OCI-LY7 (cell line): ENCODE measurements at regions not wholly inside any gene's neighbourhood (a gene's known extent, or its start where the extent isn't known, plus 50 kb on each side); places are given as distances from the start of the nearest gene placed in this dataset.
A peak's percentile ranks its signal among the peaks of the same experiment; 100 is the strongest.

Experiments
- BruUV-seq: library from RNA; stranded (reverse); fragments of 400-500 nt; replicated peaks from 2 replicates; lab custom pipeline; 2021; lab: Mats Ljungman, UMichigan
- CTCF ChIA-PET: fragments of 300-600 bp; sonication (Branson Sonifier 250); formaldehyde crosslinking; loops from one replicate; lab custom pipeline; 2022; ENCODE audit warnings: antibody characterized with exemption; ENCODE audit not compliant: unreplicated experiment; lab: Charles Lee
- POLR2A ChIA-PET: fragments of 300-600 bp; sonication (Branson Sonifier 250); formaldehyde crosslinking; loops from one replicate; lab custom pipeline; 2022; ENCODE audit warnings: antibody characterized with exemption; lab: Charles Lee
- DNase-seq: peaks from one replicate; pipeline ENCODE4 v3.0.0-alpha.2; 2015; ENCODE audit warnings: low spot score
- H2AFZ ChIP-seq: fragments of 200-600 bp; sonication (generic), shearing (Covaris generic); 2 replicates; pipeline ENCODE4 v1.6.1; 2014; ENCODE audit warnings: mild to moderate bottlenecking, antibody characterized with exemption, low read length, moderate library complexity
- H3K27ac ChIP-seq: fragments of 200-600 bp; sonication (generic); 2 replicates; pipeline ENCODE4 v1.5.1; 2014; ENCODE audit warnings: mixed run types, low read depth, mild to moderate bottlenecking, moderate library complexity, low read length, inconsistent platforms; ENCODE audit not compliant: poor library complexity, severe bottlenecking
- H3K36me3 ChIP-seq: fragments of 200-600 bp; sonication (generic); 2 replicates; pipeline ENCODE4 v1.6.1; 2014; ENCODE audit warnings: mild to moderate bottlenecking, antibody characterized with exemption, low read length, moderate library complexity, mixed read lengths; ENCODE audit not compliant: insufficient read depth
- H3K4me1 ChIP-seq: fragments of 200-600 bp; sonication (generic); 2 replicates; pipeline ENCODE4 v1.5.1; 2014; ENCODE audit warnings: mild to moderate bottlenecking, low read length; ENCODE audit not compliant: insufficient read depth, poor library complexity, severe bottlenecking
- H3K4me2 ChIP-seq: fragments of 200-600 bp; sonication (generic); 2 replicates; pipeline ENCODE4 v1.6.1; 2014; ENCODE audit warnings: mild to moderate bottlenecking, low read length
- H3K4me3 ChIP-seq: fragments of 200-600 bp; sonication (generic); 2 replicates; pipeline ENCODE4 v1.5.1; 2014; ENCODE audit warnings: mild to moderate bottlenecking, low read depth, low read length; ENCODE audit not compliant: poor library complexity, severe bottlenecking
- H3K79me2 ChIP-seq: fragments of 200-600 bp; sonication (generic); 2 replicates; pipeline ENCODE4 v1.6.1; 2016; ENCODE audit warnings: low read depth, mild to moderate bottlenecking, low read length, moderate library complexity, mixed read lengths; ENCODE audit not compliant: insufficient read depth
- H3K9me2 ChIP-seq: fragments of 200-600 bp; sonication (generic); 2 replicates; pipeline ENCODE4 v1.6.1; 2016; ENCODE audit warnings: mild to moderate bottlenecking, low read length, mixed read lengths; ENCODE audit not compliant: insufficient read depth
- H3K9me3 ChIP-seq: fragments of 200-600 bp; sonication (generic); 2 replicates; pipeline ENCODE4 v1.6.1; 2014; ENCODE audit warnings: mild to moderate bottlenecking, mixed run types, low read length, mixed read lengths
- H4K20me1 ChIP-seq: fragments of 200-600 bp; sonication (generic); 2 replicates; pipeline ENCODE4 v1.6.1; 2014; ENCODE audit warnings: mild to moderate bottlenecking, antibody characterized with exemption, low read length, moderate library complexity, mixed read lengths; ENCODE audit not compliant: insufficient read depth
- EZH2phosphoT487 ChIP-seq: fragments of 200-600 bp; sonication (generic); IDR thresholded peaks from 2 replicates; pipeline ENCODE4 v1.6.1; 2018; ENCODE audit warnings: low read depth, borderline replicate concordance, mild to moderate bottlenecking, mixed run types, antibody characterized with exemption, low read length, moderate library complexity, mixed read lengths
- intact Hi-C: fragments of 100-400 bp; cut with micrococcal nuclease; formaldehyde crosslinking; loops from one replicate; pipeline ENCODE4 v1.10.0; 2022; ENCODE audit not compliant: unreplicated experiment
- TF ChIP-seq, protein P1 (sequence below): fragments of 200-600 bp; sonication (generic); conservative IDR thresholded peaks from 2 replicates; pipeline ENCODE4 v1.5.1; 2014; ENCODE audit warnings: mild to moderate bottlenecking, antibody characterized with exemption, low read length, moderate library complexity, mixed read lengths

DNA sequence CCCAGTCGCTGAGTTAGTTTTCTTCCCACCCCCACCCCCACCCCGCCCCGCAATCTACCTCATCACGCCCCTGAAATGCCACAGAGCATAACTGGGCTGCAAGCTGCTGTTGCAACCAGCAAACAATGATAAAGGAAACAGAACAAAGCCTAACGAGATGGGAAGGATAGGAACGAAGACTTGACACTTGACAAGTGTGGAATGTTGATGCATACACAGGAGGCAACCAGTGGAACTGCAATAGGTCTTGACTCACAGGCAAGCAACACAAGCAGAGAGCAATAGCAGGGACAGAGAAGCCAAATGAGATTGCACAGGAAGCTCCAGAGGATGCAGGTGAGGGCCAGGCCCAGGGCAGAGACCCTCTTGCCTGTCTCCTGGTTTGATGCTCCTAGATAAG is 225.9 kb downstream of the IGSF11 start:
- H3K4me2 ChIP-seq: peak overlapping the region; percentile 30; the same call in 1 of the 2 replicates
- no peaks in the 10 kb centered on the region for H3K36me3 ChIP-seq
- no peak overlapping the region for H3K27ac ChIP-seq
- no peak for DNase-seq
- H3K79me2 ChIP-seq: no peaks in the 10 kb centered on the region
- intact Hi-C loops: no loop called here
- no peaks in the 10 kb centered on the region for H3K9me3 ChIP-seq
- no TSS peak for BruUV-seq
- H2AFZ ChIP-seq: no peak overlapping the region
- no peak overlapping the region for H3K4me3 ChIP-seq
- ChIA-PET POLR2A (interaction anchor here (0.6 kb wide), 1 partner anchor 876 kb away, joined by 3 read pairs; no protein-coding TSS in a partner anchor), CTCF (no interaction called here)
- TF ChIP-seq, protein P1, sequence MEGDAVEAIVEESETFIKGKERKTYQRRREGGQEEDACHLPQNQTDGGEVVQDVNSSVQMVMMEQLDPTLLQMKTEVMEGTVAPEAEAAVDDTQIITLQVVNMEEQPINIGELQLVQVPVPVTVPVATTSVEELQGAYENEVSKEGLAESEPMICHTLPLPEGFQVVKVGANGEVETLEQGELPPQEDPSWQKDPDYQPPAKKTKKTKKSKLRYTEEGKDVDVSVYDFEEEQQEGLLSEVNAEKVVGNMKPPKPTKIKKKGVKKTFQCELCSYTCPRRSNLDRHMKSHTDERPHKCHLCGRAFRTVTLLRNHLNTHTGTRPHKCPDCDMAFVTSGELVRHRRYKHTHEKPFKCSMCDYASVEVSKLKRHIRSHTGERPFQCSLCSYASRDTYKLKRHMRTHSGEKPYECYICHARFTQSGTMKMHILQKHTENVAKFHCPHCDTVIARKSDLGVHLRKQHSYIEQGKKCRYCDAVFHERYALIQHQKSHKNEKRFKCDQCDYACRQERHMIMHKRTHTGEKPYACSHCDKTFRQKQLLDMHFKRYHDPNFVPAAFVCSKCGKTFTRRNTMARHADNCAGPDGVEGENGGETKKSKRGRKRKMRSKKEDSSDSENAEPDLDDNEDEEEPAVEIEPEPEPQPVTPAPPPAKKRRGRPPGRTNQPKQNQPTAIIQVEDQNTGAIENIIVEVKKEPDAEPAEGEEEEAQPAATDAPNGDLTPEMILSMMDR: no peak
- no peak for TF ChIP-seq EZH2phosphoT487
- H4K20me1 ChIP-seq: no peaks in the 10 kb centered on the region
- H3K4me1 ChIP-seq: no peaks in the 10 kb centered on the region
- no peaks in the 10 kb centered on the region for H3K9me2 ChIP-seq

DNA sequence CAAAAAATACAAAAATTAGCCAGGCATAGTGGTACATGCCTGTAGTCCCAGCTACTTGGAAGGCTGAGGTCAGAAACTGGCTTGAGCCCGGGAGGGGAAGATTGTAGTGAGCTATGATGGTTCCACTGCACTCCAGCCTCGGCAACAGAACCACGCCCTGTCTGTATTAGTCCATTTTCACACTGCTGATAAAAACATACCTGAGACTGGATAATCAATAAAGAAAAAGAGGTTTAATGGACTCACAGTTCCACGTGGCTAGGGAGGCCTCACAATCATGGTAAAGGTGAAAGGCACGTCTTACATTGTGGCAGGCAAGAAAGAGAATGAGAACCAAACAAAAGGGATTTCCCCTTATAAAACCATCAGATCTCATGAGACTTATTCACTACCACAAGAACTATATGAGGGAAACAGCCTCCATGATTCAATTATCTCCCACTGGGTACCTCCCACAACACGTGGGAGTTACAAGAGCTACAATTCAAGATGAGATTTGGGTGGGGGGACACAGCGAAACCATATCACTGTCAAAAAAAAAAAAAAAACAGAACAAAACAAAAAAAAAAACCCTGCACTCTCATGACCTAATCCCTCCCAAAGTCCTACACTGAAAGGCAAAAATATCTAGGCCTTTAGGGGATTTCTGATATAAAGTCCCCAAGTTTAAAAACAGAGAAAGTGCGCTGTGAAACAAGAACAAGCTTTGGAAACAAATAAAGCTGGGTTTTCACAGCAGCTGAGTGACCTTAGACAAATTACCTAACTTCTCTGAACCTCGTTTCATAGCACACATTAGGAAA is 224.7 kb downstream of the IGSF11 start:
- Histone ChIP-seq H3K27ac (no peak overlapping the region), H3K4me2 (no peak overlapping the region), H3K9me2 (no peaks in the 10 kb centered on the region), H3K4me3 (no peak overlapping the region), H2AFZ (no peak overlapping the region), H3K79me2 (no peaks in the 10 kb centered on the region), H4K20me1 (no peaks in the 10 kb centered on the region), H3K36me3 (no peaks in the 10 kb centered on the region), H3K4me1 (no peaks in the 10 kb centered on the region), H3K9me3 (no peaks in the 10 kb centered on the region)
- no peak for TF ChIP-seq EZH2phosphoT487
- TF ChIP-seq, protein P1: no peak
- no peak for DNase-seq
- no TSS peak for BruUV-seq
- ChIA-PET POLR2A (interaction anchor here (0.6 kb wide), 1 partner anchor 18 kb away, joined by 3 read pairs; no protein-coding TSS in a partner anchor), CTCF (no interaction called here)
- intact Hi-C loops: no loop called here

DNA sequence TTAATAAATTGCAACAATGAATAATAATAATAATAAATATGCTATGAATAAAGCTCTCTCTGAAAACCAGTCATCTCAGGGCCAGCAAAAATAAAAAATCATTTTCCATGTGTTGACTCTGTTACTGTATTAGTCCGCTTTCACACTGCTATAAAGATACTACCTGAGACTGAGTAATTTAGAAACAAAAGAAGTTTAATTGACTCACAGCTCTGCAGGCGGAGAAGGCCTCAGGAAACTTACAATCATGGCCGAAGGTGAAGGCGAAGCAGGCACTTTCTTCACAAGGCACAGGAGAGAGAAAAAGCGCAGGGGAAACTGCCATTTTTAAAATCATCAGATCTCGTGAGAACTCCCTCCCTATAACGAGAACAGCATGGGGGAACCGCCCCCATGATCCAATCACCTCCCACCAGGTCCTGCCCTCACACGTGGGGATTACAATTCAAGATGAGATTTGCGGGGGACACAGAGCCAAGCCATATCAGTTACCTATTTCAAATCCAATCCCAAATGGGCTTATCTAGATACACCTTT is 224.1 kb downstream of the IGSF11 start:
- Histone ChIP-seq H3K4me2 (no peak overlapping the region), H3K9me2 (no peaks in the 10 kb centered on the region), H3K9me3 (no peaks in the 10 kb centered on the region), H2AFZ (no peak overlapping the region), H4K20me1 (no peaks in the 10 kb centered on the region), H3K27ac (no peak overlapping the region), H3K4me3 (no peak overlapping the region), H3K79me2 (no peaks in the 10 kb centered on the region), H3K4me1 (no peaks in the 10 kb centered on the region), H3K36me3 (no peaks in the 10 kb centered on the region)
- intact Hi-C loops: no loop called here
- BruUV-seq: no TSS peak
- TF ChIP-seq, protein P1: no peak
- TF ChIP-seq EZH2phosphoT487: no peak
- POLR2A ChIA-PET: no interaction called here
- CTCF ChIA-PET: no interaction called here
- DNase-seq: no peak
